Ovary (tissue), 3 donors: ENCODE measurements at regions not wholly inside any gene's neighbourhood (a gene's known extent, or its start where the extent isn't known, plus 50 kb on each side); places are given as distances from the start of the nearest gene placed in this dataset.

Experiments used
- CTCF ChIP-seq, 3 donors: fragments of 450-650 bp in 2 of 3; fragments of 200-600 bp in 1 of 3; IDR thresholded peaks; one replicate each; pipeline versions ENCODE4 v1.5.1 to v1.8.0; 2016 to 2022; ENCODE audit warnings: antibody characterized with exemption in 3 of 3, mild to moderate bottlenecking in 1 of 3
- EP300 ChIP-seq: sonication (generic); formaldehyde crosslinking; IDR thresholded peaks from one replicate; pipeline ENCODE4 v1.6.1; 2017; ENCODE audit warnings: antibody characterized with exemption
- POLR2A ChIP-seq: fragments of 450-650 bp; IDR thresholded peaks from one replicate; pipeline ENCODE4 v1.6.1; 2017; ENCODE audit warnings: antibody characterized with exemption, mild to moderate bottlenecking, moderate library complexity
- donor health status: DM: no; HTN: no; CAD: no.

- TF ChIP-seq CTCF (IDR thresholded peaks at IDR 0.05) = no peak
- TF ChIP-seq POLR2A = no peak
- no peak for TF ChIP-seq EP300
Observed at GRCh38 chr14:26917086-26917485, 319.3 kb upstream of the NOVA1 start.
